Neural crest cell (in vitro differentiated cells): ENCODE measurements at regions not wholly inside any gene's neighbourhood (a gene's known extent, or its start where the extent isn't known, plus 50 kb on each side); places are given as distances from the start of the nearest gene placed in this dataset.

ENCODE experiments used
- DNase-seq: peaks from one replicate; pipeline ENCODE4 v3.0.0; 2021; ENCODE audit warnings: low read depth, mixed read lengths, low spot score
- H3K27ac Mint-ChIP-seq: one replicate; pipeline ENCODE4 v1.8.0; 2021; ENCODE audit warnings: mild to moderate bottlenecking, mixed read lengths; ENCODE audit not compliant: unreplicated experiment
- H3K27me3 Mint-ChIP-seq: 2 replicates; pipeline ENCODE4 v1.8.0; 2021; ENCODE audit warnings: low read depth, mild to moderate bottlenecking, mixed read lengths
- H3K36me3 Mint-ChIP-seq: 2 replicates; pipeline ENCODE4 v1.8.0; 2021; ENCODE audit warnings: low read depth, mild to moderate bottlenecking, mixed read lengths
- H3K4me1 Mint-ChIP-seq: 2 replicates; pipeline ENCODE4 v1.8.0; 2021; ENCODE audit warnings: mixed read lengths
- H3K4me3 Mint-ChIP-seq: one replicate; pipeline ENCODE4 v1.8.0; 2021; ENCODE audit warnings: mild to moderate bottlenecking, mixed read lengths
- H3K9me3 Mint-ChIP-seq: 2 replicates; pipeline ENCODE4 v1.8.0; 2021; ENCODE audit warnings: mixed read lengths
- TF ChIP-seq, protein P1 (sequence below): fragments of 200-600 bp; sonication (generic); conservative IDR thresholded peaks from 2 replicates; pipeline ENCODE4 v1.5.0; 2021; ENCODE audit warnings: antibody characterized with exemption, mild to moderate bottlenecking

DNA sequence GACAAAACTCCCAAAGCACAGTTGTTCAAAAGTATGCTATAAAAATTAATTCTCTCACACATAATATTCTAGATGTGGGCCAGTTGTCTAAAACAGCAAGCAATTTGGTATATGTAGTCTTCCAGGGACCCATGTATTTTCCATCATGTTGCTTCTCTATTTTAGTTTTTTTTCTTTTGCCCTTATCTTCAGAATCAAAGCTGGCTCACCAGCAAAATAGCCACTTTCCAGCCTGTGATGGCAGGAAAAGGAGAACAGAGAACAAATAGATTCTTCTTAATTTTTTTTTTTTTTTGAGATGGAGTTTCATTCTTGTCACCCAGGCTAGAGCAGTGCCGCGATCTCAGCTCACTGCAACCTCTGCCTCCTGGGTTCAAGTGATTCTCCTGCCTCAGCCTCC lies 680.8 kb upstream of the TENM3 start:
- Mint-ChIP-seq H3K36me3 (no peaks in the 10 kb centered on the region), H3K4me1 (no peaks in the 10 kb centered on the region), H3K27me3 (no peaks in the 10 kb centered on the region), H3K4me3 (no peak overlapping the region), H3K27ac (no peak overlapping the region), H3K9me3 (no peaks in the 10 kb centered on the region)
- DNase-seq = no peak
- TF ChIP-seq, protein P1, sequence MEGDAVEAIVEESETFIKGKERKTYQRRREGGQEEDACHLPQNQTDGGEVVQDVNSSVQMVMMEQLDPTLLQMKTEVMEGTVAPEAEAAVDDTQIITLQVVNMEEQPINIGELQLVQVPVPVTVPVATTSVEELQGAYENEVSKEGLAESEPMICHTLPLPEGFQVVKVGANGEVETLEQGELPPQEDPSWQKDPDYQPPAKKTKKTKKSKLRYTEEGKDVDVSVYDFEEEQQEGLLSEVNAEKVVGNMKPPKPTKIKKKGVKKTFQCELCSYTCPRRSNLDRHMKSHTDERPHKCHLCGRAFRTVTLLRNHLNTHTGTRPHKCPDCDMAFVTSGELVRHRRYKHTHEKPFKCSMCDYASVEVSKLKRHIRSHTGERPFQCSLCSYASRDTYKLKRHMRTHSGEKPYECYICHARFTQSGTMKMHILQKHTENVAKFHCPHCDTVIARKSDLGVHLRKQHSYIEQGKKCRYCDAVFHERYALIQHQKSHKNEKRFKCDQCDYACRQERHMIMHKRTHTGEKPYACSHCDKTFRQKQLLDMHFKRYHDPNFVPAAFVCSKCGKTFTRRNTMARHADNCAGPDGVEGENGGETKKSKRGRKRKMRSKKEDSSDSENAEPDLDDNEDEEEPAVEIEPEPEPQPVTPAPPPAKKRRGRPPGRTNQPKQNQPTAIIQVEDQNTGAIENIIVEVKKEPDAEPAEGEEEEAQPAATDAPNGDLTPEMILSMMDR = no peak

DNA sequence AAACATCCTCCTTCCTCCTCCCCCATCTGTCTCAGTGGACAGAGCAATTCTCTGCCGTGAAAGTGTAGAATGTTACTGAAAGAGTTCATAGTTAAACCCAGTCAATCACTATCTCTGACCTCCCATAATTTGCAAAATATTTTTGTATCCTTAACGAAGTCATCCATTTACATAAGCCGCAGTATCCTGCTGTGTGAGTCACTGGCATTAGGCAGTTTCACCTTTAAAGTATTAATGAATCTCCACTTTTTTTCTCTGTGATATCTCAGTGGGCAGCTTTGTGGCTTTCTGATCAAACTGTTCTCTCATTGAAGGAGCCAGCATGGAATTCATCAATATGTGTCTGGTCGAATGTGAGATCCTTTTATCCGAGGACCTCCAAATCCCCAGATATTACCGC lies 678.6 kb upstream of the TENM3 start:
- Mint-ChIP-seq H3K4me1 (peaks cover 3% of the 10 kb centered on the region), H3K27me3 (no peaks in the 10 kb centered on the region), H3K27ac (no peak overlapping the region), H3K36me3 (no peaks in the 10 kb centered on the region), H3K4me3 (no peak overlapping the region), H3K9me3 (peaks cover under 1% of the 10 kb centered on the region)
- TF ChIP-seq, protein P1 = no peak
- no peak for DNase-seq

DNA sequence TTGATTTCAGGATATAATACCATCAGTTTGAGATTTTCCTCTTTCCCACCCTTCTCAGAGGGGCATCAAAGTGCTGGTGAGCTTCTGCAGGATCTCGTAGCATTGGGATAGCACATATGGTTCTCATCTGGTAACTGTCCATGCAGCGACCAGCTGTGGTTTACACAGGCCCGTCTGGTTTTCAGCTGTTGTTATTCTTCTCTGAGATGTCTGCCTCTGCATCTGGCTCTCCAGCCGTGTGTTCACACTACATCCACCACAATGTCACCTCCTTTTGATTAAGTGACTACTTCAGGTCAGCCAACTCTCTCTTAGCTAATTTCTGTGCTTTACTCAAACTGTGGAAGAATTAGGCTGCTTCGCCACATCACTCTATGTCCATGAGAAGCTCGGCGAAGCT lies 676.7 kb upstream of the TENM3 start:
- H3K9me3 Mint-ChIP-seq = peaks cover 2% of the 10 kb centered on the region
- peaks cover 5% of the 10 kb centered on the region for H3K4me1 Mint-ChIP-seq
- no peaks in the 10 kb centered on the region for H3K27me3 Mint-ChIP-seq
- DNase-seq = no peak
- H3K36me3 Mint-ChIP-seq = no peaks in the 10 kb centered on the region
- H3K27ac Mint-ChIP-seq = peak overlapping the region; percentile 57
- TF ChIP-seq, protein P1 = no peak
- H3K4me3 Mint-ChIP-seq = no peak overlapping the region

DNA sequence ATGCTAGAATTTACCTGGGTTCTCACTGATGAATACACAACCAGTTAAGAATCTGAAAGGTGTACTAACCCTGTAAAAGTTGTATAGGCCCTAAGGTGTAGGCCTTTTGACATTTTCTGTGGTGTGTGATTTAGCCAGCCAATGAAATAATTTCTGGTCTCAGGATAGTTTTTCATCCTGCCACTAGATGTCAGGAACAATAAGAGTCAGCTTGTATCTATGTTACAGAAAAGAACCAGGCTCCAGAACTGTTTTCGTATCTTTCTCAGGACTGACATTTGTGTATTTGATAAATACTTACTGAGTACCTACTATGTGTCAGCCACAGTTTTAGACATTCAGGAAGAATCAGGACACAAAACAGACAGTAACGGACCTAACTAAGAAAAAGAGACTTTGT lies 673.6 kb upstream of the TENM3 start:
- peaks cover 2% of the 10 kb centered on the region for H3K9me3 Mint-ChIP-seq
- H3K4me3 Mint-ChIP-seq = no peak overlapping the region
- no peak for DNase-seq
- peaks cover 5% of the 10 kb centered on the region for H3K4me1 Mint-ChIP-seq
- H3K27me3 Mint-ChIP-seq = no peaks in the 10 kb centered on the region
- no peaks in the 10 kb centered on the region for H3K36me3 Mint-ChIP-seq
- no peak overlapping the region for H3K27ac Mint-ChIP-seq
- TF ChIP-seq, protein P1 = peak; percentile 69

DNA sequence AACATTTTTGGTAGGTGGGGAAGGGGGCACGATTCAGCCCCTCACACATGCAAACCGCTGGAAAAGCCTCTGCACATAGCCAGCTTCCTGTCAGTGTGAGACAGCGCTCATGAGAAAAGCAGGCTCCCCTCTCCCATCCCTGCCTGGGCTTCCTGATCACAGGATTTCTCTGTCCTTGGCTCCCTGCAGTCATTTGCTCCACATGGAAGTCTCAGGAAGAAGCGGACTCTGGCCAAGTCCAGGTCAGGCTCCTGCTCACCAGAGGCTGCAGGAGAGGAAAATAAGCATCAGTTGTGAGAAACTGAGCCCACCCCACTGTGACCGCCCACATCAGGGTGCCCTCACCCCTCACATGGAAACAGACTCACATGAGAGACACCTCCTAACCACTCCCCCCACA lies 664.3 kb upstream of the TENM3 start:
- DNase-seq = no peak
- no peaks in the 10 kb centered on the region for H3K4me1 Mint-ChIP-seq
- H3K4me3 Mint-ChIP-seq = no peak overlapping the region
- no peak overlapping the region for H3K27ac Mint-ChIP-seq
- H3K36me3 Mint-ChIP-seq = no peaks in the 10 kb centered on the region
- no peaks in the 10 kb centered on the region for H3K27me3 Mint-ChIP-seq
- peaks cover 6% of the 10 kb centered on the region for H3K9me3 Mint-ChIP-seq
- TF ChIP-seq, protein P1 = no peak

DNA sequence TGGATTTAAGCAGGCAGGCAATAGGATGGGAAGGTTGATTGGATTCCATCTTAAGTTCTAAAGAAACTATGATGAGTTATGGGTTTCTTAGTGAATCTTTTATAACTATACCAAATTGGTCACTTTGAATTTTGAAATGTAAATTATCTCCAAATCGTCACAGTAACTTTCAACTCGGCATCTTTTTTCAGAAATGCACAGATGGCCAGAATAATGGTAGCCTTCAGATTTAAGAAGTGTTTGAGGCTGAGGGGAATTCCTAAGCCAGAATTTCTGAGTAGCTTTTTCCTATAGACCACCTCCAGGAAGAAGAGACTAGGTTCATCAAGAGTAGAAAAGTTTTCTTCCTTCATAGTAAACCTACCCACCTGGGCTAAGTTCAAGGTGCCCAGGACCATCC lies 663.7 kb upstream of the TENM3 start:
- Mint-ChIP-seq H3K9me3 (peaks cover 6% of the 10 kb centered on the region), H3K27ac (no peak overlapping the region), H3K27me3 (no peaks in the 10 kb centered on the region), H3K4me3 (no peak overlapping the region), H3K4me1 (no peaks in the 10 kb centered on the region), H3K36me3 (no peaks in the 10 kb centered on the region)
- TF ChIP-seq, protein P1 = no peak
- DNase-seq = no peak
